Cerebellar cortex (tissue), 1 donor: ENCODE measurements at regions not wholly inside any gene's neighbourhood (a gene's known extent, or its start where the extent isn't known, plus 50 kb on each side); places are given as distances from the start of the nearest gene placed in this dataset.

Experiments
- DNase-seq: peaks from one replicate; pipeline ENCODE4 v3.0.0-alpha.2; 2015; ENCODE audit warnings: low spot score

GRCh38 chr6:21965016-21965415 is 331.8 kb downstream of the PRL start:
- no peak for DNase-seq

- no peak for DNase-seq
Measured at GRCh38 chr6:21965953-21966539, 330.8 kb downstream of the PRL start.

GRCh38 chr6:21967056-21967974 is 329.5 kb downstream of the PRL start:
- no peak for DNase-seq

DNA sequence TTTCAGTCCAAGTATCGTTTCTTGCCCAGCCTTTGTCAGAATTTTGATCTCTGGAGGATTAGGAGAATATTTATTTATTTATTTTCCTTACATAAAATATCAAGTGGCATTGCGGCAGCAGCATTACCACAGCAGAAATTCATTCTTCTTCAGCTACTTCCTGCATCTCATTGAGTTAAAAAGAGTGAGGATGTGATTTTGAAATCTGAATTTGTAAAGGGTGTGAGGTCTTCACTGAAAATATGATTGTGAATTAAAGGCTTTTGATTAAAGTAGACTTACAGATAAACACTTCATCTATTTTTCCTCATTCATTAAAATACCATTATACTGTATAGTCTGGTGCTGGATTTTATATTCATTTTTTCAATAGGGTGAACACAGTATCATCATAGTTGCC is 328.4 kb downstream of the PRL start:
- DNase-seq: no peak

DNA sequence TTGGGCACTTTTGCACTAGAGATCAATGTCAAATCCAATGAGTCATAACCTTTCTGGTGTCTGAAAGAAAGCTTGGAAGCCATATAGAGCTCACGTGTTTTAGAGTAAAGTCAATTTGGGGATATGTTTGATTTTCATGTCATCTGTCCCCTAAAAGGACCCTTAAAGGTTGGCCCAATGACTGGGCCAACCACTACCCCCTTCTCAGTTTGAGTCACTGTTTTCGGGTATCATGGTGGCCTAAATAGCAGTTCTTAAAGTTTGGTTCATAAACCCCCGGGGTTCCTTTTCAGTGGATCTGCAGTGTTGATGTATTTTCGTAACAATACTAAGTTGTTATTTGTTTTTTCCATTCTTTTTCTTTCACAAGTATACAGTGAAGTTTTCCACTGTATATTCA is 327.6 kb downstream of the PRL start:
- DNase-seq: no peak

DNA sequence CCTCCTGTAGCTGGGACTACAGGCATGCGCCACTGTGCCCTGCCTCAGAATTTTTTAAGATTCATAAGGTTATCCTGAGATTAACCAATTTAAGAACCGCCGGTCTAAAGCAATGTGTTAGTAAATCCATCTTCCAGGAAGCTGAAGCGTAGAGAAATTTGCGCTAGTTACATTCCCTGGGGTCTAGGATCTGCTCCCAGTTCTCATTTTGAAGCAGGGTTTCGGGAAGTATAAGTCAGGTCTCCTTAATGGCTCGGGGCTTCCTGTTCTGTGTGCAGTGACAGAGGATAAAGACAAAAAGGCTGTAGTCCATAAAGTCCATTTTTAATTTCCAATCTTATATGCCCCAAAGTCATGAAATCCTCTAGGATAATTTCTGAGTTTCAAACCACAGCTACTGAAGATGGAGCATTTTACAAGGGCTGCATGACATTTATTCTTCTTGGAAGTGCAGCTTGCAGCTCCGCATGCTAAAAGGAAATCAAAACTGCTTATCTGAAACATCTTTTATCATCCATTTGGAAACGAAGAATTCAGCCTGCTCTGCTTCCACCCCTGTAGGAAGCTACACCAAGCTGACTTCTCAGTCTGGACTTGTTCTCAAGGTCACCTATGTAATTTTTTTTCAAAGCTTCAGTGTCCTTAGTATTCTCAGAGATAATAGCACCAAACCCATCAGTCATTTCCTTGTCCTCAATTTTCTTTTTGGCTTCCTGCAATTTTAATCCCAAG is 326.1 kb downstream of the PRL start:
- no peak for DNase-seq

GRCh38 chr6:21971541-21971940 is 325.3 kb downstream of the PRL start:
- no peak for DNase-seq

- no peak for DNase-seq
Measured at GRCh38 chr6:21972516-21972915, 324.3 kb downstream of the PRL start.

- no peak for DNase-seq
Measured at GRCh38 chr6:21977346-21977745, 319.5 kb downstream of the PRL start.

DNA sequence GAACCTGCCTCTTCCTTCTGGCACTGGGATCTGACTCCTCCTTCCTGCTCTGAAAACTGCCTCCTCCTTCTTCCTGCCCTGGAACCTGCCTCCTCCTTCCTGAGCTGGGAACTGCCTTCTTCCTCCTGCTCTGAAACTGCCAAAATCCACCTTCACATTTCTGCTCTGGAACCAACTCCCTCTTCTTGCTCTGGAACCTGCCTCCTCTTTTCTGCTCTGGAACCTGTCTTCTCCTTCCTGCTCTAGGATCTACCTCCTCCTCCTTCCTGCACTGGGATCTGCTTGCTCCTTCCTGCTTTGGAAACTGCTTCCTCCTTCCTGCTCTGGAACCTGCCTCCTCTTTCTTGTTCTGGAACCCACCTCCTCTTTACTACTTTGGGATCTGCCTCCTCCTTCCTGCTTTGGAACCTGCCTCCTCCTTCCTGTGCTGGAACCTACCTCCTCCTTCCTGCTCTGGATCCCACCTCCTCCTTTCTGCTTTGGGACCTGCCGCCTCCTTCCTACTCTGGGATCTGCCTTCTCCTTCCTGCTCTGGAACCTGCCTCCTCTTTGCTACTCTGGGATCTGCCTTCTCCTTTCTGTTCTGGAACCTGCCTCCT is 315.5 kb downstream of the PRL start:
- DNase-seq: no peak

- DNase-seq: no peak
Measured at GRCh38 chr6:21984135-21984534, 312.7 kb downstream of the PRL start.

DNA sequence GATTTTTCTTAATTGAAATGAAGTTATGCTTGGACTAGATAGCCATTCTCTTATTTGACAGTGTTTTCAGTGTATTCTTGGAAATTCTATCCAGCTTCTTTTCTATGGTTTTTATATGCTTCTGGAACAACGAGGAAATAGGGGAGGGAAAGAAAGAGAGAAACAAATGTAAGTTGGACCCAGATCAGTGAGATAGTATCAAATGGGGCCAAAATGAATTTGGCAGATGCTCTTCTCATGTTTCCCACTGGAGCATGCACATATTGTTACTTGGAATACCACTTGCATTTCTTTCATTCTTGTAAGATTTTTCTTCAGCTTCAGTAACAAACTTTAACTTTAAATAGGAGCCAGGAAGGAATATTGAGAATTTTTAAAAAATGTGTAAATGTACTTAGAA is 312.3 kb downstream of the PRL start:
- DNase-seq: no peak

DNA sequence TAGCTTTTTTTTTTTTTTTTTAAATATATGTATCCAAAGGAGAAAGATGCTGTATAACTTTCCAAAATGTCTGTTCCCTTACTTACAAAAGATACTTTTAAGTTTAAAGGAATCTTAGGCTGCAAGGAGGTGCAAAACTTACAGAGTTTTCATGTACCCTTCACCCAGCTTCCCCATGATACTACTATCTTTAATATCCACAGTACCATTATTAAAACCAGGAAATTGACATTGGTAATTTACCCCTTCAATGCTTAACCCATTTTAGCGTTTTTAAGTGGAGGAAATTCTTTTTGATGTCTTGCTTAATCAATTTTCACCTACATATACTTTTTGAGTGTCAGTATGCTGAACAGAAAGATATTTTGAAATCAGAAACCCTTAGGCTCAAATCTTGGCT is 310.9 kb downstream of the PRL start:
- DNase-seq: no peak

GRCh38 chr6:21986703-21987102 is 310.1 kb downstream of the PRL start:
- no peak for DNase-seq

DNA sequence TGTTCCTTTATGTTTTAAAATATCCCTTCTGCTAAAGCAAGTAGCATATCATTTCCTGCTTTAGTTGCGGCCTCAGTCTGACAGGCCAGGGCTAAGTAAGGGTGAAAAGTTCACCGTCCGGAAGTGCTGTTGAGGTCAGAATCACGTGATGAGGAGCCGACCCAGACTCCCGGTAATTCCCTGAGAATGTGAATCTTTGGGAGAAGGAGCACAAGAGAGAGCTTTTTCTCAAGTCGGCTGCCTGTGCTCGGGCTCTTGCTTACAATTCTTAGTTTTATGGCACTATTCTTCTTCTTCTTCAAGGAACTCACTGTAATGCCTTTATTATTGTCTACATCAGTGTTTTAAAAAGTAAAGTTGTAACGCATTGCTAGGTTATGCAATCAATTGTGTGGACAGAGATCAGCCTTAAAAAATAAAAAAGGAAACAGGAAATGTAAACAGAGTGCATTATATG is 309.3 kb downstream of the PRL start:
- no peak for DNase-seq

DNA sequence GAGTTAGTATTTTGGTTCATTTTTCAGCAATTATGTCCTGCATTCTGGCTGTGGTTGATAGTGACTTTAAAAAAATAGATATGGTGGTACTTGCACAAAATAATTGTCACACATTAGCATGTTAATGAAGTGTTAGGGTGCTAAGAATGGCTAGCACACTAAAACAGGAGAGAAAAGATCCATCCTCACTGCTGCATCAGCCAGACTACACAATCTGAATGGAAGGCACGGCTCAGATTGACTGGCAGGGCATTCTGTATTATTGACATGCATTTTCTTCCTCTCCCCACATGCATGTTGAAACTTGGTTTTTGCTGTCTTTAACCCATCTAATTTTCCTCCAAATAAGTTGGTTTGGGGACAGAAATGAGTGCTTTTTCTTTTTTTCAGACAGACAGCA is 306.3 kb downstream of the PRL start:
- DNase-seq: no peak

- no peak for DNase-seq
Measured at GRCh38 chr6:21992178-21992967, 304.5 kb downstream of the PRL start.

GRCh38 chr6:21993841-21994240 is 303.0 kb downstream of the PRL start:
- DNase-seq: no peak

DNA sequence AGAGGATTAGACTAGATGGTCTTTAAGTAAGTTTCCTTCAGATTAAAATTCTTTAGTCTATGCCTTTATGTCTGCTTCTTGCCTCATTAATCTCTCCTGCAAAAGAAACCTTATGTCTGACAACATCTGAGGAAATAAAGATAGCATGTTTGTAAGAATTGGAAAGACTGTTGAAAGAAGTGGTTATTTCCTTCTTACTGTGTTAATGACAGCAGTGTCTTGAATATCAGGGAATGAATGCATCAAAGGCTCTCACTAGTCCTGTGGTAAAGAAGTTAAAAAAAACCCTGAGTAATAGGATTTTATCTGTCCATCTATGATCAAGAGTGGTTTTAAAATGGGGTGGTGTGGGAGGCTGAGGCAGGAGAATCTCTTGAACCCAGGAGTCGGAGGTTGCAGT is 302.0 kb downstream of the PRL start:
- no peak for DNase-seq

DNA sequence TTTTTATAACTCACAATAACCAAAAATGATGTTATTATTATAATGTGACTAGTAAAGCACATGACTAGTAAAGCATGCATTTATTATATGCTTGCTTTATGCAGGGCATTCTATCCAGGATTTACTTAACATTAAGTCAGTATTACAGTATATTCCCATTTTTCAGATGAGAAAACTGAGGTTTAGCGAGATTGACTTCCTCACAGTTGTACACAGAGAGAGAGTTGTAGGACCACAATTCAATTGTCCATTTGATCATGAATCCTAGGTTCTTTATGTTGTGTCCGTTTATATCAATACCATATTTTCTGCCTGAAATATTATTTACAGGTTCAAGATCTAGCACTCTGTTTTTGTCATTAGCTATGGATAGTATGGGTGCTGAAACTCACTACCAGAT is 301.5 kb downstream of the PRL start:
- DNase-seq: no peak

DNA sequence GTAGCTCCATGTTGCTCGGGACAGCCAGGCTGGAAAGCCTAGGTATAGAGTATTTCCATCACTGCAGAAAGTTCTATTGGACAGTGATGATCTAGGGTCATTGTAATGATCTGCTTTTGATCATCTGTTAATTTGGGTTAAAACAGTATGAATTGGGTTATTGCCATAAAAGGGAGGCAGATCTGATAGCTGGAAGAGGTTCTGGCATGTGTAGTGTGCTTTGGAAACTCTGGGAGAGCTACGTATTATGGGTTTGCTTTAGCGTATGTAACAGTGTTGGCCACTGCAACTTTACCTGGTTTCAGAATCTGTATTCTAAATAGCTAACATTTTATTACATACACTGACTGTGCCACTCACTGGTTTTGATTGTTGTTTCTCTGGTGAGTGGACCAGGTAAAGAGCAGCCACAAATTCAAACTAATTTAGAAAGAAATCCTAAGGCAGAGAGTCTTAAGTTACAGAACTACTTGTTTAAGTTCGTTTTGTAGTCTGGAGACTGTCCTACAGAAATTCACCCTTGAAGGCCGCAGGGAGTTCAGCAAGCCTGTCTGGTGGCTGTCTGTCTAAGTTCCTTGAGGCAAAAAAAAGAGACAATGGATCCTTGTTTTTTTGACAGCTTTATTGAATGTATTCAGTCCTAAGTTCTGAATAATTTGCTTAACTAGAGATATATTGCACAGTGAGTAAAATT is 300.3 kb downstream of the PRL start:
- DNase-seq: no peak
